GM18907 (cell line): ENCODE measurements at regions not wholly inside any gene's neighbourhood (a gene's known extent, or its start where the extent isn't known, plus 50 kb on each side); places are given as distances from the start of the nearest gene placed in this dataset.
A peak's percentile ranks its signal among the peaks of the same experiment; 100 is the strongest.
"Not testable (repeated sequence)": the region's sequence is repeated elsewhere in the genome, so short reads cannot be mapped to it uniquely, and the experiment has no call there.

ENCODE experiments used
- ATAC-seq: cut with Tn5 transposase; IDR thresholded peaks from one replicate; pipeline ENCODE4 v1.9.1; 2021; ENCODE audit warnings: mild to moderate bottlenecking, moderate library complexity; ENCODE audit not compliant: unreplicated experiment

GRCh38 chr9:85339338-85339737, 402.4 kb downstream of the AGTPBP1 start:
- ATAC-seq, result no peak

GRCh38 chr9:85334228-85334627, 407.5 kb downstream of the AGTPBP1 start:
- ATAC-seq, result no peak

- peak; percentile 46 for ATAC-seq
Observed at GRCh38 chr9:85332487-85332886, 409.3 kb downstream of the AGTPBP1 start.

GRCh38 chr9:85331626-85332025, 410.1 kb downstream of the AGTPBP1 start:
- no peak for ATAC-seq

- ATAC-seq, result no peak
Observed at GRCh38 chr9:85322592-85322991, 419.2 kb downstream of the AGTPBP1 start.

- no peak for ATAC-seq
Observed at GRCh38 chr9:85321561-85321960, 420.2 kb downstream of the AGTPBP1 start.

GRCh38 chr9:85319936-85320656, 421.7 kb downstream of the AGTPBP1 start:
- no peak for ATAC-seq

GRCh38 chr9:85315535-85315934, 426.2 kb downstream of the AGTPBP1 start:
- not testable (repeated sequence) for ATAC-seq

GRCh38 chr9:85310573-85310972, 431.2 kb downstream of the AGTPBP1 start:
- ATAC-seq, result no peak

GRCh38 chr9:85303757-85304134, 438.0 kb downstream of the AGTPBP1 start:
- ATAC-seq, result no peak

- ATAC-seq, result no peak
Observed at GRCh38 chr9:85302938-85303756, 438.6 kb downstream of the AGTPBP1 start.

- ATAC-seq, result no peak
Observed at GRCh38 chr9:85298499-85298898, 443.3 kb downstream of the AGTPBP1 start.

- not testable (repeated sequence) for ATAC-seq
Observed at GRCh38 chr9:85295244-85295643, 446.5 kb downstream of the AGTPBP1 start.

- no peak for ATAC-seq
Observed at GRCh38 chr9:85292261-85292660, 449.5 kb downstream of the AGTPBP1 start.

- ATAC-seq, result no peak
Observed at GRCh38 chr9:85291266-85291665, 450.5 kb downstream of the AGTPBP1 start.

- ATAC-seq, result no peak
Observed at GRCh38 chr9:85290019-85290418, 451.7 kb downstream of the AGTPBP1 start.

GRCh38 chr9:85289142-85289541, 452.6 kb downstream of the AGTPBP1 start:
- no peak for ATAC-seq

- ATAC-seq, result no peak
Observed at GRCh38 chr9:85283421-85283820, 458.3 kb downstream of the AGTPBP1 start.

GRCh38 chr9:85278769-85279168, 463.0 kb downstream of the AGTPBP1 start:
- ATAC-seq, result no peak

GRCh38 chr9:85276741-85277140, 465.0 kb downstream of the AGTPBP1 start:
- no peak for ATAC-seq

- no peak for ATAC-seq
Observed at GRCh38 chr9:85269811-85270210, 471.9 kb downstream of the AGTPBP1 start.

- no peak for ATAC-seq
Observed at GRCh38 chr9:85268131-85268530, 473.6 kb downstream of the AGTPBP1 start.
